ACC112 (cell line): ENCODE measurements at regions not wholly inside any gene's neighbourhood (a gene's known extent, or its start where the extent isn't known, plus 50 kb on each side); places are given as distances from the start of the nearest gene placed in this dataset.
A peak's percentile ranks its signal among the peaks of the same experiment; 100 is the strongest.
"Not testable (repeated sequence)": the region's sequence is repeated elsewhere in the genome, so short reads cannot be mapped to it uniquely, and the experiment has no call there.

ENCODE experiments used
- H2AFZ ChIP-seq: fragments of 200-600 bp; sonication (generic); one replicate; pipeline ENCODE4 v1.6.0; 2017; ENCODE audit warnings: antibody characterized with exemption, low read length; ENCODE audit not compliant: unreplicated experiment
- H3K27ac ChIP-seq: fragments of 200-600 bp; sonication (generic); 2 replicates; pipeline ENCODE4 v1.5.1; 2014; ENCODE audit warnings: low read depth, mild to moderate bottlenecking, antibody characterized with exemption, low read length, moderate library complexity
- H3K27me3 ChIP-seq: fragments of 200-600 bp; sonication (generic); 2 replicates; pipeline ENCODE4 v1.6.1; 2014; ENCODE audit warnings: mild to moderate bottlenecking, antibody characterized with exemption, low read length, moderate library complexity, mixed read lengths; ENCODE audit not compliant: insufficient read depth
- H3K36me3 ChIP-seq: fragments of 200-600 bp; sonication (generic); 2 replicates; pipeline ENCODE4 v1.6.1; 2016; ENCODE audit warnings: mild to moderate bottlenecking, antibody characterized with exemption, low read length, moderate library complexity, mixed read lengths; ENCODE audit not compliant: insufficient read depth
- H3K4me1 ChIP-seq: fragments of 200-600 bp; sonication (generic); one replicate; pipeline ENCODE4 v1.6.1; 2016; ENCODE audit warnings: low read length, mixed read lengths; ENCODE audit not compliant: insufficient read depth, unreplicated experiment, control insufficient read depth
- H3K4me3 ChIP-seq: fragments of 200-600 bp; sonication (generic); 2 replicates; pipeline ENCODE4 v1.5.1; 2014; ENCODE audit warnings: mild to moderate bottlenecking, low read depth, low read length
- H3K79me2 ChIP-seq: fragments of 200-600 bp; sonication (generic); one replicate; pipeline ENCODE4 v1.6.0; 2016; ENCODE audit warnings: low read length; ENCODE audit not compliant: control insufficient read depth, unreplicated experiment, insufficient read depth

- H3K4me1 ChIP-seq, result no peaks in the 10 kb centered on the region
- no peaks in the 10 kb centered on the region for H3K79me2 ChIP-seq
- no peak overlapping the region for H2AFZ ChIP-seq
- H3K36me3 ChIP-seq, result no peaks in the 10 kb centered on the region
- H3K27ac ChIP-seq, result no peak overlapping the region
- H3K4me3 ChIP-seq, result no peak overlapping the region
- no peaks in the 10 kb centered on the region for H3K27me3 ChIP-seq
These were observed 145.7 kb upstream of the ESX1 start for GRCh38 chrX:104400387-104400786.

- Histone ChIP-seq H3K79me2 (no peaks in the 10 kb centered on the region), H3K4me1 (no peaks in the 10 kb centered on the region), H2AFZ (no peak overlapping the region), H3K27me3 (peaks cover 13% of the 10 kb centered on the region; the same call in 1 of the 2 replicates), H3K27ac (no peak overlapping the region), H3K36me3 (no peaks in the 10 kb centered on the region), H3K4me3 (no peak overlapping the region)
These were observed 137.6 kb upstream of the ESX1 start for GRCh38 chrX:104392350-104392749.

GRCh38 chrX:104391906-104392305 lies 137.2 kb upstream of the ESX1 start:
- Histone ChIP-seq H3K27me3 (peaks cover 13% of the 10 kb centered on the region; the same call in 1 of the 2 replicates), H3K4me3 (no peak overlapping the region), H2AFZ (no peak overlapping the region), H3K4me1 (no peaks in the 10 kb centered on the region), H3K27ac (no peak overlapping the region), H3K36me3 (no peaks in the 10 kb centered on the region), H3K79me2 (no peaks in the 10 kb centered on the region)

GRCh38 chrX:104376937-104377336 lies 122.2 kb upstream of the ESX1 start:
- Histone ChIP-seq H3K27ac (no peak overlapping the region), H2AFZ (no peak overlapping the region), H3K36me3 (no peaks in the 10 kb centered on the region), H3K79me2 (no peaks in the 10 kb centered on the region), H3K27me3 (peaks cover 14% of the 10 kb centered on the region; the same call in 1 of the 2 replicates), H3K4me3 (no peak overlapping the region), H3K4me1 (no peaks in the 10 kb centered on the region)

GRCh38 chrX:104372547-104372946 lies 117.8 kb upstream of the ESX1 start:
- Histone ChIP-seq H3K4me1 (no peaks in the 10 kb centered on the region), H3K36me3 (no peaks in the 10 kb centered on the region), H3K27ac (no peak overlapping the region), H3K79me2 (no peaks in the 10 kb centered on the region), H2AFZ (no peak overlapping the region), H3K27me3 (peaks cover 15% of the 10 kb centered on the region; the same call in 1 of the 2 replicates), H3K4me3 (no peak overlapping the region)

- no peaks in the 10 kb centered on the region for H3K36me3 ChIP-seq
- no peak overlapping the region for H3K4me3 ChIP-seq
- no peak overlapping the region for H3K27ac ChIP-seq
- peaks cover 20% of the 10 kb centered on the region; the same call in 1 of the 2 replicates for H3K27me3 ChIP-seq
- no peaks in the 10 kb centered on the region for H3K79me2 ChIP-seq
- no peaks in the 10 kb centered on the region for H3K4me1 ChIP-seq
- H2AFZ ChIP-seq, result no peak overlapping the region
These were observed 115.4 kb upstream of the ESX1 start for GRCh38 chrX:104370089-104370488.

GRCh38 chrX:104360774-104361173 lies 106.0 kb upstream of the ESX1 start:
- not testable (repeated sequence) for H2AFZ ChIP-seq, H3K36me3 ChIP-seq, H3K79me2 ChIP-seq, H3K27ac ChIP-seq, H3K4me1 ChIP-seq, H3K27me3 ChIP-seq, H3K4me3 ChIP-seq

GRCh38 chrX:104359124-104359523 lies 104.4 kb upstream of the ESX1 start:
- Histone ChIP-seq H3K36me3 (no peaks in the 10 kb centered on the region), H3K27ac (no peak overlapping the region), H3K4me3 (no peak overlapping the region), H3K4me1 (no peaks in the 10 kb centered on the region), H3K27me3 (no peaks in the 10 kb centered on the region), H3K79me2 (no peaks in the 10 kb centered on the region), H2AFZ (no peak overlapping the region)

GRCh38 chrX:104351173-104351769 lies 96.5 kb upstream of the ESX1 start:
- no peak overlapping the region for H2AFZ ChIP-seq
- H3K27me3 ChIP-seq, result no peaks in the 10 kb centered on the region
- no peaks in the 10 kb centered on the region for H3K79me2 ChIP-seq
- no peaks in the 10 kb centered on the region for H3K36me3 ChIP-seq
- H3K4me3 ChIP-seq, result no peak overlapping the region
- H3K4me1 ChIP-seq, result peaks cover 15% of the 10 kb centered on the region
- H3K27ac ChIP-seq, result peak overlapping the region; percentile 55

GRCh38 chrX:104347860-104348259 lies 93.1 kb upstream of the ESX1 start:
- H3K27me3 ChIP-seq, result no peaks in the 10 kb centered on the region
- no peak overlapping the region for H3K27ac ChIP-seq
- no peak overlapping the region for H3K4me3 ChIP-seq
- no peak overlapping the region for H2AFZ ChIP-seq
- no peaks in the 10 kb centered on the region for H3K36me3 ChIP-seq
- peaks cover 15% of the 10 kb centered on the region for H3K4me1 ChIP-seq
- H3K79me2 ChIP-seq, result no peaks in the 10 kb centered on the region

- Histone ChIP-seq H3K79me2 (no peaks in the 10 kb centered on the region), H3K27me3 (no peaks in the 10 kb centered on the region), H2AFZ (no peak overlapping the region), H3K27ac (no peak overlapping the region), H3K36me3 (no peaks in the 10 kb centered on the region), H3K4me3 (no peak overlapping the region), H3K4me1 (no peaks in the 10 kb centered on the region)
These were observed 88.8 kb upstream of the ESX1 start for GRCh38 chrX:104343428-104344129.
